HL-60/S4 treated with retinoic acid at 250 ng/mL for 4 days and 3 days (cell line): ENCODE measurements at regions not wholly inside any gene's neighbourhood (a gene's known extent, or its start where the extent isn't known, plus 50 kb on each side); places are given as distances from the start of the nearest gene placed in this dataset.
"Not testable (repeated sequence)": the region's sequence is repeated elsewhere in the genome, so short reads cannot be mapped to it uniquely, and the experiment has no call there.

Experiments
- in situ Hi-C: fragments of 300-500 bp; cut with MboI; formaldehyde crosslinking; loops from 2 replicates; pipeline ENCODE4 v1.7.0; 2022; ENCODE audit warnings: low sequenced_read_pairs

- in situ Hi-C loops: no loop called here
Observed at GRCh38 chr1:192418552-192419285, 101.9 kb downstream of the RGS21 start.

- in situ Hi-C loops: no loop called here
Observed at GRCh38 chr1:192430644-192431043, 113.9 kb downstream of the RGS21 start.

GRCh38 chr1:192435704-192436103 is 118.9 kb downstream of the RGS21 start:
- in situ Hi-C loops: no loop called here

- in situ Hi-C loops: no loop called here
Observed at GRCh38 chr1:192436441-192437078, 119.8 kb downstream of the RGS21 start.

GRCh38 chr1:192438737-192439136 is 121.9 kb downstream of the RGS21 start:
- in situ Hi-C loops: no loop called here

GRCh38 chr1:192439373-192440025 is 122.7 kb downstream of the RGS21 start:
- in situ Hi-C loops: no loop called here

- in situ Hi-C loops: no loop called here
Observed at GRCh38 chr1:192441492-192441891, 124.7 kb downstream of the RGS21 start.

- in situ Hi-C loops: no loop called here
Observed at GRCh38 chr1:192442736-192443135, 125.9 kb downstream of the RGS21 start.

- in situ Hi-C loops: no loop called here
Observed at GRCh38 chr1:192443616-192444015, 126.8 kb downstream of the RGS21 start.

- in situ Hi-C loops: no loop called here
Observed at GRCh38 chr1:192445241-192445640, 128.4 kb downstream of the RGS21 start.

- in situ Hi-C loops: no loop called here
Observed at GRCh38 chr1:192445839-192446489, 129.2 kb downstream of the RGS21 start.

GRCh38 chr1:192448026-192448578 is 127.5 kb upstream of the RGS1 start:
- in situ Hi-C loops: no loop called here

- in situ Hi-C loops: no loop called here
Observed at GRCh38 chr1:192453360-192453992, 122.1 kb upstream of the RGS1 start.

- in situ Hi-C loops: no loop called here
Observed at GRCh38 chr1:192459467-192459866, 116.1 kb upstream of the RGS1 start.

- in situ Hi-C loops: no loop called here
Observed at GRCh38 chr1:192461684-192462083, 113.9 kb upstream of the RGS1 start.

GRCh38 chr1:192462616-192463015 is 113.0 kb upstream of the RGS1 start:
- in situ Hi-C loops: no loop called here

- in situ Hi-C loops: no loop called here
Observed at GRCh38 chr1:192463661-192464060, 111.9 kb upstream of the RGS1 start.

- in situ Hi-C loops: not testable (repeated sequence)
Observed at GRCh38 chr1:192465221-192465620, 110.4 kb upstream of the RGS1 start.

- in situ Hi-C loops: no loop called here
Observed at GRCh38 chr1:192474080-192474683, 101.4 kb upstream of the RGS1 start.

- in situ Hi-C loops: loop anchor here (25.0 kb wide), 1 partner anchor 112 kb away; the partner anchor contains the start of gene RGS1
Observed at GRCh38 chr1:192475329-192475728, 100.2 kb upstream of the RGS1 start.
